Upper lobe of right lung (tissue), 1 donor: ENCODE measurements at regions not wholly inside any gene's neighbourhood (a gene's known extent, or its start where the extent isn't known, plus 50 kb on each side); places are given as distances from the start of the nearest gene placed in this dataset.

Source experiments
- ATAC-seq: fragments of 200-7000 bp; cut with Tn5 transposase; one replicate; pipeline ENCODE4 v1.9.1; 2020; ENCODE audit warnings: mild to moderate bottlenecking, moderate library complexity
- DNase-seq: peaks from one replicate; pipeline ENCODE4 v3.0.0-alpha.2; 2020
- H3K27ac ChIP-seq: fragments of 200-600 bp; one replicate; pipeline ENCODE4 v1.8.0; 2022
- H3K27me3 ChIP-seq: fragments of 200-600 bp; one replicate; pipeline ENCODE4 v1.8.0; 2022; ENCODE audit warnings: mild to moderate bottlenecking
- H3K36me3 ChIP-seq: fragments of 200-600 bp; one replicate; pipeline ENCODE4 v1.8.0; 2022
- H3K4me1 ChIP-seq: fragments of 200-600 bp; one replicate; pipeline ENCODE4 v1.8.0; 2022
- H3K4me3 ChIP-seq: fragments of 200-600 bp; one replicate; pipeline ENCODE4 v1.8.0; 2022; ENCODE audit warnings: mild to moderate bottlenecking
- H3K9me3 ChIP-seq: fragments of 200-600 bp; one replicate; pipeline ENCODE4 v1.8.0; 2022
- CTCF ChIP-seq: fragments of 200-600 bp; IDR thresholded peaks from one replicate; pipeline ENCODE4 v1.8.0; 2022; ENCODE audit warnings: antibody characterized with exemption
- intact Hi-C: fragments of 100-400 bp; cut with DNase I; formaldehyde crosslinking; loops from one replicate; pipeline ENCODE4 v1.11.0; 2022
- donor health status: DM: no; HTN: yes; CAD: no; lungs with severe emphysema.

GRCh38 chr1:30129001-30129408 lies 594.4 kb downstream of the MATN1 start:
- DNase-seq (no peak), ATAC-seq (no peak)
- Histone ChIP-seq H3K36me3 (no peaks in the 10 kb centered on the region), H3K9me3 (no peaks in the 10 kb centered on the region), H3K27me3 (no peaks in the 10 kb centered on the region), H3K4me3 (no peak overlapping the region), H3K27ac (no peak overlapping the region), H3K4me1 (no peaks in the 10 kb centered on the region)
- TF ChIP-seq CTCF = no peak
- intact Hi-C loops = no loop called here

- no peak for DNase-seq
- no peak for TF ChIP-seq CTCF
- Histone ChIP-seq H3K27ac (no peak overlapping the region), H3K9me3 (no peaks in the 10 kb centered on the region), H3K36me3 (no peaks in the 10 kb centered on the region), H3K4me1 (no peaks in the 10 kb centered on the region), H3K4me3 (no peak overlapping the region), H3K27me3 (no peaks in the 10 kb centered on the region)
- ATAC-seq = no peak
- intact Hi-C loops = no loop called here
Measured at GRCh38 chr1:30126848-30127247, 596.5 kb downstream of the MATN1 start.

GRCh38 chr1:30125821-30126170 lies 597.6 kb downstream of the MATN1 start:
- no peak for DNase-seq
- Histone ChIP-seq H3K4me3 (no peak overlapping the region), H3K27ac (no peak overlapping the region), H3K4me1 (no peaks in the 10 kb centered on the region), H3K27me3 (no peaks in the 10 kb centered on the region), H3K9me3 (no peaks in the 10 kb centered on the region), H3K36me3 (no peaks in the 10 kb centered on the region)
- ATAC-seq = no peak
- intact Hi-C loops = no loop called here
- no peak for TF ChIP-seq CTCF

- no peak for DNase-seq
- intact Hi-C loops = no loop called here
- Histone ChIP-seq H3K4me3 (no peak overlapping the region), H3K4me1 (no peaks in the 10 kb centered on the region), H3K27me3 (no peaks in the 10 kb centered on the region), H3K9me3 (no peaks in the 10 kb centered on the region), H3K36me3 (no peaks in the 10 kb centered on the region), H3K27ac (no peak overlapping the region)
- no peak for TF ChIP-seq CTCF
- no peak for ATAC-seq
Measured at GRCh38 chr1:30125021-30125820, 598.2 kb downstream of the MATN1 start.

GRCh38 chr1:30123896-30124295 lies 599.5 kb downstream of the MATN1 start:
- H3K27me3 ChIP-seq = no peaks in the 10 kb centered on the region
- no peak overlapping the region for H3K4me3 ChIP-seq
- TF ChIP-seq CTCF = no peak
- ATAC-seq (peak; percentile 17), DNase-seq (no peak)
- H3K4me1 ChIP-seq = no peaks in the 10 kb centered on the region
- H3K27ac ChIP-seq = no peak overlapping the region
- intact Hi-C loops = no loop called here
- no peaks in the 10 kb centered on the region for H3K36me3 ChIP-seq
- H3K9me3 ChIP-seq = no peaks in the 10 kb centered on the region

GRCh38 chr1:30123036-30123435 lies 600.3 kb downstream of the MATN1 start:
- no peaks in the 10 kb centered on the region for H3K36me3 ChIP-seq
- no peak overlapping the region for H3K4me3 ChIP-seq
- no peaks in the 10 kb centered on the region for H3K9me3 ChIP-seq
- no peak for TF ChIP-seq CTCF
- H3K27ac ChIP-seq = no peak overlapping the region
- H3K27me3 ChIP-seq = no peaks in the 10 kb centered on the region
- no peaks in the 10 kb centered on the region for H3K4me1 ChIP-seq
- DNase-seq (no peak), ATAC-seq (no peak)
- intact Hi-C loops = no loop called here
